Keratinocyte (primary cell): ENCODE measurements at regions not wholly inside any gene's neighbourhood (a gene's known extent, or its start where the extent isn't known, plus 50 kb on each side); places are given as distances from the start of the nearest gene placed in this dataset.

Source experiments
- DNase-seq: peaks from one replicate; pipeline ENCODE4 v3.0.0-alpha.2; 2011; ENCODE audit warnings: low read depth, missing footprints, low spot score
- FAIRE-seq: peaks from 2 replicates; lab custom pipeline; 2011; peaks lifted over from hg19 to GRCh38; lab: Jason Lieb, UNC
- H2AFZ ChIP-seq: 2 replicates; pipeline ENCODE4 v1.6.0; 2012; ENCODE audit warnings: low read length, control low read depth, inconsistent platforms; ENCODE audit not compliant: control insufficient read depth
- H3K27ac ChIP-seq: 2 replicates; pipeline ENCODE4 v1.5.1; 2011; ENCODE audit warnings: low read length; ENCODE audit not compliant: control insufficient read depth, insufficient read depth
- H3K27me3 ChIP-seq: 3 replicates; pipeline ENCODE4 v1.6.0; 2011; ENCODE audit warnings: low read length; ENCODE audit not compliant: control insufficient read depth, insufficient read depth; ENCODE audit errors: extremely low read depth
- H3K36me3 ChIP-seq, 2 experiments: 2 replicates in 1 of 2; 3 replicates in 1 of 2; pipeline ENCODE4 v1.5.1; 2011; ENCODE audit warnings: low read length in 2 of 2, mild to moderate bottlenecking in 1 of 2; ENCODE audit not compliant: control insufficient read depth in 2 of 2, insufficient read depth in 2 of 2; ENCODE audit errors: extremely low read depth in 1 of 2
- H3K4me1 ChIP-seq: 3 replicates; pipeline ENCODE4 v1.5.1; 2011; ENCODE audit warnings: low read length; ENCODE audit not compliant: control insufficient read depth, insufficient read depth; ENCODE audit errors: extremely low read depth
- H3K4me2 ChIP-seq: 3 replicates; pipeline ENCODE4 v1.6.0; 2011; ENCODE audit warnings: low read depth, low read length; ENCODE audit not compliant: control insufficient read depth, insufficient read depth; ENCODE audit errors: extremely low read depth
- H3K4me3 ChIP-seq, 3 experiments: fragments of 200-600 bp in 1 of 3; sonication (generic) in 1 of 3; 2 replicates in 2 of 3; 3 replicates in 1 of 3; pipeline ENCODE4 v1.5.1; 2011 to 2016; ENCODE audit warnings: low read length in 3 of 3, mild to moderate bottlenecking in 3 of 3, control low read depth in 2 of 3, inconsistent platforms in 1 of 3, low read depth in 1 of 3, mixed read lengths in 1 of 3, mixed run types in 1 of 3, moderate library complexity in 1 of 3; ENCODE audit not compliant: control insufficient read depth in 2 of 3, insufficient read depth in 2 of 3; ENCODE audit errors: extremely low read depth in 1 of 3
- H3K79me2 ChIP-seq: 2 replicates; pipeline ENCODE4 v1.6.0; 2012; ENCODE audit warnings: low read length; ENCODE audit not compliant: control insufficient read depth, insufficient read depth
- H3K9ac ChIP-seq: 3 replicates; pipeline ENCODE4 v1.6.0; 2011; ENCODE audit warnings: low read length; ENCODE audit not compliant: control insufficient read depth, insufficient read depth; ENCODE audit errors: extremely low read depth
- H3K9me1 ChIP-seq: 3 replicates; pipeline ENCODE4 v1.6.0; 2011; ENCODE audit warnings: low read length; ENCODE audit not compliant: control insufficient read depth, insufficient read depth; ENCODE audit errors: extremely low read depth
- H3K9me3 ChIP-seq: 2 replicates; pipeline ENCODE4 v1.5.1; 2012; ENCODE audit warnings: low read depth, low read length; ENCODE audit not compliant: control insufficient read depth
- H4K20me1 ChIP-seq: 3 replicates; pipeline ENCODE4 v1.6.0; 2011; ENCODE audit warnings: low read length; ENCODE audit not compliant: control insufficient read depth, insufficient read depth; ENCODE audit errors: extremely low read depth
- CTCF ChIP-seq, 3 experiments: IDR thresholded peaks in 1 of 3; conservative IDR thresholded peaks in 1 of 3; optimal IDR thresholded peaks in 1 of 3; 2 replicates in 2 of 3; 3 replicates in 1 of 3; pipeline versions ENCODE3 to v1.5.1; 2011; ENCODE audit warnings: low read length in 3 of 3, mild to moderate bottlenecking in 3 of 3, moderate library complexity in 2 of 3, control low read depth in 1 of 3, inconsistent platforms in 1 of 3; ENCODE audit not compliant: insufficient read depth in 2 of 3; ENCODE audit errors: extremely low read depth in 1 of 3
- EZH2 ChIP-seq: IDR thresholded peaks from one replicate; pipeline ENCODE4 v1.6.1; 2012; ENCODE audit warnings: inconsistent platforms, mild to moderate bottlenecking, low read length, moderate library complexity
- dilution Hi-C: fragments of 300-500 bp; cut with MboI; formaldehyde crosslinking; loops from one replicate; pipeline ENCODE4 v1.7.0; 2020; ENCODE audit warnings: low sequenced_read_pairs; ENCODE audit not compliant: extremely low pct_ligation_motif_present

GRCh38 chr13:61761690-61762089 lies 346.0 kb upstream of the PCDH20 start:
- dilution Hi-C loops: no loop called here
- FAIRE-seq (no peak), DNase-seq (no peak)
- no peak overlapping the region for H3K4me3 ChIP-seq
- no peak overlapping the region for H2AFZ ChIP-seq
- TF ChIP-seq CTCF (optimal IDR thresholded peaks at IDR 0.05 in 1 of 3, IDR thresholded peaks at IDR 0.05 in 1 of 3, conservative IDR thresholded peaks at IDR 0.05 in 1 of 3; ENCODE audit: extremely low read depth in 1 of 3, insufficient read depth in 2 of 3, low read length in 3 of 3): no peak
- no peak for TF ChIP-seq EZH2
- H3K9me3 ChIP-seq: peaks cover 2% of the 10 kb centered on the region
- no peak overlapping the region for H3K4me2 ChIP-seq
- no peaks in the 10 kb centered on the region for H3K9me1 ChIP-seq
- H3K79me2 ChIP-seq: no peaks in the 10 kb centered on the region
- H3K9ac ChIP-seq: no peak overlapping the region
- H3K27me3 ChIP-seq: no peaks in the 10 kb centered on the region
- no peaks in the 10 kb centered on the region for H3K36me3 ChIP-seq
- no peaks in the 10 kb centered on the region for H3K4me1 ChIP-seq
- H3K27ac ChIP-seq: no peak overlapping the region
- no peaks in the 10 kb centered on the region for H4K20me1 ChIP-seq

GRCh38 chr13:61760102-61760501 lies 344.5 kb upstream of the PCDH20 start:
- Histone ChIP-seq H2AFZ (no peak overlapping the region), H3K4me2 (no peak overlapping the region), H3K79me2 (no peaks in the 10 kb centered on the region), H3K4me1 (no peaks in the 10 kb centered on the region), H3K36me3 (no peaks in the 10 kb centered on the region), H3K9ac (no peak overlapping the region), H3K9me3 (no peaks in the 10 kb centered on the region), H3K4me3 (no peak overlapping the region), H3K9me1 (no peaks in the 10 kb centered on the region), H3K27ac (no peak overlapping the region), H3K27me3 (no peaks in the 10 kb centered on the region), H4K20me1 (no peaks in the 10 kb centered on the region)
- DNase-seq (no peak), FAIRE-seq (no peak)
- dilution Hi-C loops: no loop called here
- TF ChIP-seq EZH2: no peak

GRCh38 chr13:61756031-61756430 lies 340.4 kb upstream of the PCDH20 start:
- Histone ChIP-seq H3K4me2 (no peak overlapping the region), H3K4me3 (no peak overlapping the region), H3K9me3 (no peaks in the 10 kb centered on the region), H4K20me1 (no peaks in the 10 kb centered on the region), H3K36me3 (no peaks in the 10 kb centered on the region), H3K27ac (no peak overlapping the region), H3K27me3 (no peaks in the 10 kb centered on the region), H3K4me1 (no peaks in the 10 kb centered on the region), H3K9ac (no peak overlapping the region), H2AFZ (no peak overlapping the region), H3K79me2 (no peaks in the 10 kb centered on the region), H3K9me1 (no peaks in the 10 kb centered on the region)
- DNase-seq (no peak), FAIRE-seq (no peak)
- TF ChIP-seq CTCF (optimal IDR thresholded peaks at IDR 0.05 in 1 of 3, IDR thresholded peaks at IDR 0.05 in 1 of 3, conservative IDR thresholded peaks at IDR 0.05 in 1 of 3; ENCODE audit: extremely low read depth in 1 of 3, insufficient read depth in 2 of 3, low read length in 3 of 3) (no peak), EZH2 (no peak)
- dilution Hi-C loops: no loop called here
